Chondrocyte (in vitro differentiated cells): ENCODE measurements at regions not wholly inside any gene's neighbourhood (a gene's known extent, or its start where the extent isn't known, plus 50 kb on each side); places are given as distances from the start of the nearest gene placed in this dataset.

Experiments
- DNase-seq: peaks from one replicate; pipeline ENCODE4 v3.0.0; 2021; ENCODE audit warnings: mixed read lengths, low spot score
- H3K27ac Mint-ChIP-seq: one replicate; pipeline ENCODE4 v1.8.0; 2021; ENCODE audit warnings: mild to moderate bottlenecking, moderate library complexity, mixed read lengths; ENCODE audit not compliant: unreplicated experiment
- H3K27me3 Mint-ChIP-seq: 2 replicates; pipeline ENCODE4 v1.8.0; 2021; ENCODE audit warnings: low read depth, mixed read lengths
- H3K36me3 Mint-ChIP-seq: 2 replicates; pipeline ENCODE4 v1.8.0; 2021; ENCODE audit warnings: low read depth, mixed read lengths
- H3K4me1 Mint-ChIP-seq: 2 replicates; pipeline ENCODE4 v1.8.0; 2021; ENCODE audit warnings: low read depth, mild to moderate bottlenecking, mixed read lengths
- H3K4me3 Mint-ChIP-seq: one replicate; pipeline ENCODE4 v1.8.0; 2021; ENCODE audit warnings: mild to moderate bottlenecking, moderate library complexity, mixed read lengths; ENCODE audit not compliant: unreplicated experiment
- H3K9me3 Mint-ChIP-seq: 2 replicates; pipeline ENCODE4 v1.8.0; 2021; ENCODE audit warnings: low read depth, mixed read lengths
- CTCF ChIP-seq: fragments of 200-600 bp; sonication (generic); IDR thresholded peaks from 2 replicates; pipeline ENCODE4 v1.5.0; 2021; ENCODE audit warnings: antibody characterized with exemption, mild to moderate bottlenecking, moderate library complexity

DNA sequence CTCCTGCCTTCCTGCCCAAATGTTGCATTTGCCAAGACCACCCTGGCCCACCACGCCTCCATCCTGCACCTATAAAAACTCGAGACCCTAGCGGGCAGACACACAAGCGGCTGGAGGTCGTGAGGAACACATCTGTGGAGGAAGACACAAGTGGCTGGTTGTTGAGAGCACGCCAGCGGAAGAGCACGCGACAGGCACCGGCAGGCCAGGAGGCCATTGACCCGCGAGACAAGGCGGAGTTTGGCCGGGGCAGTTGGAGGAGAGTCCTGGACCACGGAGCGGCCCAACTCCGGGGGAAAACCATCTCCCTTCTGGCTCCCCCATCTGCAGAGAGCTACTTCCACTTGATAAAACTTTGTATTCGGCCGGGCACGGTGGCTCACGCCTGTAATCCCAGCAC is 115.2 kb upstream of the AGA start:
- no peak for DNase-seq
- no peak overlapping the region for H3K27ac Mint-ChIP-seq
- no peaks in the 10 kb centered on the region for H3K27me3 Mint-ChIP-seq
- H3K9me3 Mint-ChIP-seq: no peaks in the 10 kb centered on the region
- H3K4me3 Mint-ChIP-seq: no peak overlapping the region
- peaks cover 2% of the 10 kb centered on the region for H3K36me3 Mint-ChIP-seq
- TF ChIP-seq CTCF: no peak
- H3K4me1 Mint-ChIP-seq: no peaks in the 10 kb centered on the region

DNA sequence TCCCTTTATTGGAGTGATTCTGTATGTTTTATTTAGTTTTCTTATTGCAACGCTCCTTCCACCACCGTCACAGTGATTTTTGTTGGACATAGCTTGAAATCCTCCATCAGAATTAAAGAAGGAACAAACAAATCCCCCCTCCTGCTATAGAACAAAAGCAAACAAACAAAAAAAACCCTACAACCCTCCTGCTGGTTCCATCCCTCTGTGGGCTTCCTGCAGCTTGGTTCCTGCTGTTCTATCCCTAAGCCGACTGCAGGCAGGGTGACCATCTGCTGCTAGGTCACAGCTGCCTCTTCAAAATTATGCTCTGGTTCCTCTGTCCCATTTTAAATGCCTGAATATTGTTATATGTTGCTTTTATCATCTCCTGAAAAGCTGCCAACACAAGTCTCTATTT is 116.8 kb upstream of the AGA start:
- Mint-ChIP-seq H3K4me1 (no peaks in the 10 kb centered on the region), H3K27ac (no peak overlapping the region), H3K36me3 (peaks cover 2% of the 10 kb centered on the region), H3K27me3 (no peaks in the 10 kb centered on the region), H3K4me3 (no peak overlapping the region), H3K9me3 (no peaks in the 10 kb centered on the region)
- DNase-seq: no peak
- TF ChIP-seq CTCF: no peak

GRCh38 chr4:177562163-177562562 is 119.9 kb upstream of the AGA start:
- no peak overlapping the region for H3K27ac Mint-ChIP-seq
- no peak for DNase-seq
- H3K36me3 Mint-ChIP-seq: peaks cover 3% of the 10 kb centered on the region
- H3K4me3 Mint-ChIP-seq: no peak overlapping the region
- no peak for TF ChIP-seq CTCF
- H3K4me1 Mint-ChIP-seq: no peaks in the 10 kb centered on the region
- H3K27me3 Mint-ChIP-seq: no peaks in the 10 kb centered on the region
- H3K9me3 Mint-ChIP-seq: peaks cover 2% of the 10 kb centered on the region

DNA sequence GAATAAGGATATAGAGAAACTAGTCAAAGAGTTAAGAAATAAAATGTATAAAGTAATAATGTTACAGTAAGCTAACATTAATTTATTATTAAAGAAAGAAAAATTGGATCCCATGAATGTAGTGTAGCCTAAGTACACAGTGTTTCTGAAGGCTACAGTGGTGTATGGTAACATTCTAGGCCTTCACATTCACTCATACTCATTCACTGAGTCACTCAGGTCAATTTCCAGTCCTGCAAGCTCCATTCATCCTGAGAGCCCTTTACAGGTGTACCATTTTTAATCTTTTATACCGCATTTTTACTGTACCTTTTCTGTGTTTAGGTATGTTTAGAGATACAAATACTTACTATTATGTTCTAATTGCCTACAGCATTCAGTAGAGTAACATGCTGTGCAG is 120.6 kb upstream of the AGA start:
- no peak overlapping the region for H3K27ac Mint-ChIP-seq
- DNase-seq: no peak
- peaks cover 2% of the 10 kb centered on the region for H3K9me3 Mint-ChIP-seq
- H3K36me3 Mint-ChIP-seq: peaks cover 3% of the 10 kb centered on the region
- no peak for TF ChIP-seq CTCF
- no peaks in the 10 kb centered on the region for H3K27me3 Mint-ChIP-seq
- no peak overlapping the region for H3K4me3 Mint-ChIP-seq
- no peaks in the 10 kb centered on the region for H3K4me1 Mint-ChIP-seq

- DNase-seq: no peak
- TF ChIP-seq CTCF: no peak
- H3K27me3 Mint-ChIP-seq: no peaks in the 10 kb centered on the region
- peaks cover 1% of the 10 kb centered on the region for H3K36me3 Mint-ChIP-seq
- H3K27ac Mint-ChIP-seq: no peak overlapping the region
- H3K4me3 Mint-ChIP-seq: no peak overlapping the region
- H3K4me1 Mint-ChIP-seq: peaks cover 19% of the 10 kb centered on the region
- H3K9me3 Mint-ChIP-seq: peaks cover 2% of the 10 kb centered on the region
These were observed 124.5 kb upstream of the AGA start for GRCh38 chr4:177566691-177567090.
